ENCODE measurements at regions not wholly inside any gene's neighbourhood (a gene's known extent, or its start where the extent isn't known, plus 50 kb on each side); places are given as distances from the start of the nearest gene placed in this dataset.
A peak's percentile ranks its signal among the peaks of the same experiment; 100 is the strongest.

GRCh38 chr20:60629206-60629605, 622.9 kb upstream of the CDH4 start:
- Mint-ChIP-seq H3K36me3 (ENCODE audit: low read depth) (no peaks in the 10 kb centered on the region), H3K4me1 (peaks cover 32% of the 10 kb centered on the region), H3K27me3 (ENCODE audit: low read depth, poor library complexity) (peaks cover 17% of the 10 kb centered on the region), H3K4me3 (no peak overlapping the region), H3K9me3 (no peaks in the 10 kb centered on the region), H3K27ac (no peak overlapping the region)
- no peak for DNase-seq
- TF ChIP-seq CTCF (IDR thresholded peaks at IDR 0.05), result no peak

DNA sequence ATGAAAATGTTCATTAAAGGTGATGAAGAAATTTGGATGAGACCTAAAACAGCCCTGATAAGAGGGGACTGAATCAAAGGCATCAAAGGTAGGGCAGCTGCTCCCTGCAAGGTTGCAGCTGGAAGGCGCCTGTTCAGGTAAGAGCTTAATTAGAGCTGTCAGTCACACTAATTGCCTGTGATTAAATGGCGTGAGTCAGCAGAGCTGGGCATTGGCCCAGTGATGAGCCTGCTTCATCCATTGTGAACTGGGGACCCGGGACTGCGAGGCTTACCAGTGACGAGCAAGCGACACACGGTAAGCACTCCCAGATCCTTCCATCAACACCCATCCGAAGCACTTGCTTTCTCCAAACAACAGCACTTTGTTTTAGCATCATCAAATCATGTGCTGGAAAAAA, 621.5 kb upstream of the CDH4 start:
- no peak for DNase-seq
- H3K27ac Mint-ChIP-seq, result no peak overlapping the region
- H3K9me3 Mint-ChIP-seq, result no peaks in the 10 kb centered on the region
- H3K27me3 Mint-ChIP-seq (ENCODE audit: low read depth, poor library complexity), result peaks cover 22% of the 10 kb centered on the region
- H3K4me1 Mint-ChIP-seq, result peaks cover 32% of the 10 kb centered on the region
- no peak overlapping the region for H3K4me3 Mint-ChIP-seq
- no peak for TF ChIP-seq CTCF (IDR thresholded peaks at IDR 0.05)
- no peaks in the 10 kb centered on the region for H3K36me3 Mint-ChIP-seq (ENCODE audit: low read depth)

- Mint-ChIP-seq H3K9me3 (peaks cover 6% of the 10 kb centered on the region), H3K27ac (peak overlapping the region; percentile 65)
Observed at GRCh38 chr20:60631585-60632287, 620.3 kb upstream of the CDH4 start.

DNA sequence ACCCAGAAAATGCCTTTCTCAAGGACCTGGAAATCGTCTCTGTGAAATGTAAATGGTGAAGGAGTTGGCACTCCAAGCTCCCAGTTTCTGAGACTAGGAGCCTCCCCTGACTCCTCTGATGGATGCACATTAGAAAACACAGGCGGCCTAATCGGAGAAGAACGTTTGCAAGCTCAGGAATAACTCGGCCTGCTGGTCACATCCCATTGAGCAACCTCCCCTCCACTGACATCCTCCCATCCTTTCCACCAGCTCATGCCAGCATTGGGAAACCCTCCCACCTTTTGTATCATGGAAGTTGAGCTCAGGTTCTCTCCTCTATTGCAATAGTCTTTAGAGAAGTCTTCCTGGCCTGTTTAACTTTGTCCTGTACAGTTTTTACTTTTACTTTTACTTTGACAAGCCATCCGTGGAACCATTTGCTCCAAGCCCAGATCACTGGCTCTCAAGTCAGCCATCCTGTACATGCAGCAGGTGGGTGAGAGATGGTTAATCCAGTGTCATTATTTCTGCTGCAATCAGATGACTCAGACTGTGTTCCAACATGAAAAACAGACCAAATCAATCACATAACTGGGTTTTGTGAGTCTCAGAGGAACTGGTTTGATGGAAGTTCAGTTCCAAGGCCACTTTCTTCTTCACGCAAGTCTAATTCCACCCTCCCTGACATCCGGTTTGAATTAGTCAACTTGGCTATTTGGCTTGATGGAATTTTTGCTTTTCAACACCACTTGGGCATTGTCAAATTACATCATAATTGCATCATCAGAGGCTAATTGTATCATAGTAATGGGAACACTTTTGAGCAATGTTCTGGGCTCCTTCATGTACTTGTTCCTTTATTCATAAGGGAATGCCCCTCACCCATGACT, 619.4 kb upstream of the CDH4 start:
- Mint-ChIP-seq H3K27ac (peak overlapping the region; percentile 31), H3K4me3 (no peak overlapping the region), H3K27me3 (ENCODE audit: low read depth, poor library complexity) (peaks cover 17% of the 10 kb centered on the region), H3K4me1 (peaks cover 32% of the 10 kb centered on the region), H3K36me3 (ENCODE audit: low read depth) (no peaks in the 10 kb centered on the region), H3K9me3 (peaks cover 6% of the 10 kb centered on the region)
- TF ChIP-seq CTCF (IDR thresholded peaks at IDR 0.05), result no peak
- DNase-seq, result no peak

More at GRCh38 chr20:60631585-60632287, 620.3 kb upstream of the CDH4 start:
- Mint-ChIP-seq H3K27me3 (ENCODE audit: low read depth, poor library complexity) (peaks cover 17% of the 10 kb centered on the region), H3K4me1 (peaks cover 32% of the 10 kb centered on the region), H3K4me3 (no peak overlapping the region), H3K36me3 (ENCODE audit: low read depth) (no peaks in the 10 kb centered on the region)
- DNase-seq, result no peak
- TF ChIP-seq CTCF (IDR thresholded peaks at IDR 0.05), result no peak

- Mint-ChIP-seq H3K4me1 (peaks cover 22% of the 10 kb centered on the region), H3K9me3 (peaks cover 6% of the 10 kb centered on the region), H3K27ac (no peak overlapping the region), H3K36me3 (ENCODE audit: low read depth) (no peaks in the 10 kb centered on the region), H3K27me3 (ENCODE audit: low read depth, poor library complexity) (peaks cover 17% of the 10 kb centered on the region), H3K4me3 (no peak overlapping the region)
- no peak for TF ChIP-seq CTCF (IDR thresholded peaks at IDR 0.05)
- DNase-seq, result no peak
Observed at GRCh38 chr20:60634491-60635172, 617.4 kb upstream of the CDH4 start.
